ENCODE measurements at regions not wholly inside any gene's neighbourhood (a gene's known extent, or its start where the extent isn't known, plus 50 kb on each side); places are given as distances from the start of the nearest gene placed in this dataset.

- TF ChIP-seq POLR2A (IDR thresholded peaks at IDR 0.05; ENCODE audit: low read length) (no peak), GATA1 (IDR thresholded peaks at IDR 0.05; ENCODE audit: low read depth, low read length) (no peak)
These were observed 80.6 kb upstream of the IRX4 start for GRCh38 chr5:1963358-1963757.
